ENCODE measurements at regions not wholly inside any gene's neighbourhood (a gene's known extent, or its start where the extent isn't known, plus 50 kb on each side); places are given as distances from the start of the nearest gene placed in this dataset.

DNA sequence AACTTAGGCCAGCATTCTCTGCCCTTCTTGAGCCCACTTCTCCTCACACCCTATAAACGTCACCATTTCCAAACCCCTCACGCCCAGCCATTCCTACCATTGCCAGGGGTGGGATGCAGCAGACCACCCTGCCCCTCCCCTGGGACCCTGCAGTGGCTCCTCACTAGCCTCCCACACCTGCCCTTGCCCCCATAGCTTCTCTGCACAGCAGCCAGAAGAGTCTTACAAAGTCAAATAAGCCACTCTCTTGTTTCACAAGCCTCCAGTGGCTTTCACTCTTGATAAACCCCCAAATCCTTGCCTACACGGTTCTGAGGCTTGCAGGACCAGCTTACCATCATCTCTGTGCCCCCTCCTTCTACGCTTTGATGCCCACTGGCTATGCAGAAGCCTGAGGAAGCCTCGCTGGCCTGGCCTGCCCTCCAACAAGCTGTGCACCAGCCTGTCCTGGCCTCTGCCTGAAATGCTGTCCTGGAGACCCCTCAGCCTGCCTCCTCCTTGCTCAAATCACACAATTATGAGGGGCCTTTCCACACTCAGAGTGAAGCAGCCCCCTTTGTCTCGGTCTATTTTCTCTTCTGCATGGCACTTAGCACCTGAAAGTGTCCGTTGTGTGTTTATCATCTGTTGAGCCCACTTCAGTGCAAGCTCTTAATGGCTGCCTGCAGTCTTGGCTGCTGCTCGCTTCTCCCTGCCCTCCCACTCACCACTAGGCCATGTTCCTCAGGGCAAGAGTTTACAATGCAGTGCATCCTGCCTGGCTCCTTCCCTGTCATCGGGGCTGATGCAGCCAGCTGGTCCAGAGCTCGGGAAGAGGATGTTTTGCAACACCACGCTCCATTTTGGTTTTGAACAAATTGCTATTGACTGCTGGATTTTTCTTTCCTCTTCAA, 82.6 kb upstream of the RGPD5 start:
- H3K9me3 ChIP-seq (ENCODE audit: control insufficient read depth in 1 of 2, insufficient read depth in 1 of 2, low read length in 2 of 2) = no peaks in the 10 kb centered on the region
- ATAC-seq (ENCODE audit: poor library complexity) (no peak), DNase-seq (no peak)
- H3K27ac ChIP-seq (ENCODE audit: low read depth in 1 of 2, low read length in 2 of 2) = no peak overlapping the region
- ChIA-PET CTCF (no interaction called here), POLR2A (no interaction called here)
- no peak overlapping the region for H3K4me3 Mint-ChIP-seq
- TF ChIP-seq CTCF (IDR thresholded peaks at IDR 0.05) = no peak
- intact Hi-C loops (cut with DNase I, micrococcal nuclease) = no loop called here
- no peaks in the 10 kb centered on the region for H3K4me1 Mint-ChIP-seq (ENCODE audit: low read depth)
- H3K36me3 Mint-ChIP-seq (ENCODE audit: low read depth) = no peaks in the 10 kb centered on the region
- H3K27ac Mint-ChIP-seq = no peak overlapping the region
- H3K4me3 ChIP-seq (ENCODE audit: low read length) = no peak overlapping the region
- H3K36me3 ChIP-seq (ENCODE audit: insufficient read depth, low read length) = no peaks in the 10 kb centered on the region
- H3K27me3 Mint-ChIP-seq = peaks cover 5% of the 10 kb centered on the region
- no peaks in the 10 kb centered on the region for H3K27me3 ChIP-seq (ENCODE audit: control insufficient read depth in 1 of 2, insufficient read depth in 2 of 2, low read length in 2 of 2)
- no peaks in the 10 kb centered on the region for H3K9me3 Mint-ChIP-seq
- no peaks in the 10 kb centered on the region for H3K4me1 ChIP-seq (ENCODE audit: insufficient read depth, low read length)

DNA sequence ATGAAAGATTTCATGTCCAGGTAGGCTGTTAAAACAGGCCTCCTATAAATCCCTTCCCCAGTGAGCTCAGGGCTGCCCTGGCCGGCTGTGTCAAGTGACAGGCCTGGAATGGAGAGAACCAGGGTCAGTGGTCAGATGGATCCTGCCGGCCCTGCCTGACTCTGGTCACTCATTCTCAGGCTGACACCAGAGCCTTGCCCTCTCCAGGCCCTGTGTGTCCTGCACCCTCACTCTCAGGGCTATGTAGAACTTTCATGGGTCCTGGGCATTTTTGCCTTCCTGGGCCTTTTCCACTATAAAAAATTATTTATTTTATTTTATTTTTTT, 82.0 kb upstream of the RGPD5 start:
- Histone ChIP-seq H3K4me1 (ENCODE audit: insufficient read depth, low read length) (no peaks in the 10 kb centered on the region), H3K9me3 (ENCODE audit: control insufficient read depth in 1 of 2, insufficient read depth in 1 of 2, low read length in 2 of 2) (no peaks in the 10 kb centered on the region), H3K27me3 (ENCODE audit: control insufficient read depth in 1 of 2, insufficient read depth in 2 of 2, low read length in 2 of 2) (no peaks in the 10 kb centered on the region), H3K36me3 (ENCODE audit: insufficient read depth, low read length) (no peaks in the 10 kb centered on the region), H3K4me3 (ENCODE audit: low read length) (no peak overlapping the region), H3K27ac (ENCODE audit: low read depth in 1 of 2, low read length in 2 of 2) (no peak overlapping the region)
- ChIA-PET CTCF (no interaction called here), POLR2A (no interaction called here)
- Mint-ChIP-seq H3K27ac (no peak overlapping the region), H3K9me3 (no peaks in the 10 kb centered on the region), H3K4me1 (ENCODE audit: low read depth) (no peaks in the 10 kb centered on the region), H3K4me3 (no peak overlapping the region), H3K27me3 (peaks cover 5% of the 10 kb centered on the region), H3K36me3 (ENCODE audit: low read depth) (no peaks in the 10 kb centered on the region)
- intact Hi-C loops (cut with DNase I, micrococcal nuclease) = no loop called here
- DNase-seq (no peak), ATAC-seq (ENCODE audit: poor library complexity) (no peak)
- no peak for TF ChIP-seq CTCF (IDR thresholded peaks at IDR 0.05)

DNA sequence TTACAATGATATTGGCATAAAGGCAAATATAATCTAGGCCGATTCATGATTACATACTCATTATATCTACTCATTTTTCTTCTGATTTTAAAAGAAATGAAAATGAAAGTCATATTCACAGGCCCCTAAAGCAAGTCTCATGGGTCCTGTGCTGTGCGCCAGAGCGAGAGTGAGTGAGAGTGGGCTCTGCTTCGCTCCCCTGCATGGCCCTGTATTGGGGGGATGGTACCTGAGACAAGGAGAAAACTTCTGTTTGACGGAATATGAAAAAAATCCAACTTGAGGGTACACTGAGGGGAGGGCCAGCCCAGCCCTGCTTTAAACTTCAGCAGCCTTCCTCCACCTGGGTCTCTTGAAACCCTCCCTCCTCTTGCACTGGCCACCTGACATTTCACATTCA, 81.4 kb upstream of the RGPD5 start:
- intact Hi-C loops (cut with DNase I, micrococcal nuclease) = no loop called here
- ATAC-seq (ENCODE audit: poor library complexity) = no peak
- POLR2A ChIA-PET = no interaction called here

More for the DNA sequence above, 81.4 kb upstream of the RGPD5 start:
- Histone ChIP-seq H3K4me3 (ENCODE audit: low read length) (no peak overlapping the region), H3K4me1 (ENCODE audit: insufficient read depth, low read length) (no peaks in the 10 kb centered on the region), H3K27me3 (ENCODE audit: control insufficient read depth in 1 of 2, insufficient read depth in 2 of 2, low read length in 2 of 2) (no peaks in the 10 kb centered on the region), H3K9me3 (ENCODE audit: control insufficient read depth in 1 of 2, insufficient read depth in 1 of 2, low read length in 2 of 2) (no peaks in the 10 kb centered on the region), H3K36me3 (ENCODE audit: insufficient read depth, low read length) (no peaks in the 10 kb centered on the region), H3K27ac (ENCODE audit: low read depth in 1 of 2, low read length in 2 of 2) (no peak overlapping the region)
- no peaks in the 10 kb centered on the region for H3K9me3 Mint-ChIP-seq
- no peak overlapping the region for H3K27ac Mint-ChIP-seq
- no peak overlapping the region for H3K4me3 Mint-ChIP-seq
- no peaks in the 10 kb centered on the region for H3K36me3 Mint-ChIP-seq (ENCODE audit: low read depth)
- H3K27me3 Mint-ChIP-seq = peaks cover 5% of the 10 kb centered on the region
- no peak for TF ChIP-seq CTCF (IDR thresholded peaks at IDR 0.05)
- CTCF ChIA-PET = no interaction called here
- no peak for DNase-seq
- no peaks in the 10 kb centered on the region for H3K4me1 Mint-ChIP-seq (ENCODE audit: low read depth)
